WTC11 (cell line): ENCODE measurements at regions not wholly inside any gene's neighbourhood (a gene's known extent, or its start where the extent isn't known, plus 50 kb on each side); places are given as distances from the start of the nearest gene placed in this dataset.

Experiments used
- CTCF ChIP-seq: fragments of 200-600 bp; IDR thresholded peaks from 2 replicates; pipeline ENCODE4 v1.8.0; 2022; ENCODE audit warnings: antibody characterized with exemption
- E2F5 ChIP-seq: sonication (generic); formaldehyde crosslinking; IDR thresholded peaks from 2 replicates; pipeline ENCODE4 v1.8.1; 2022; ENCODE audit warnings: mild to moderate bottlenecking, moderate library complexity, missing genetic modification reagents
- GTF2I ChIP-seq: fragments of 250-450 bp; sonication (Bioruptor Pico); conservative IDR thresholded peaks from 2 replicates; pipeline ENCODE4 v1.4.0; 2021; ENCODE audit warnings: mild to moderate bottlenecking
- NR3C1 ChIP-seq: sonication (generic); formaldehyde crosslinking; conservative IDR thresholded peaks from 2 replicates; pipeline ENCODE4 v1.8.1; 2023; ENCODE audit warnings: low read depth, mild to moderate bottlenecking, missing genetic modification reagents

- no peak for TF ChIP-seq GTF2I
- TF ChIP-seq CTCF = no peak
- no peak for TF ChIP-seq NR3C1 (CRISPR knock-in tag)
- TF ChIP-seq E2F5 (CRISPR knock-in tag) = no peak
These were observed 87.2 kb upstream of the VRK2 start for GRCh38 chr2:57959390-57959789.
